Prostate gland (tissue), 2 donors: ENCODE measurements at regions not wholly inside any gene's neighbourhood (a gene's known extent, or its start where the extent isn't known, plus 50 kb on each side); places are given as distances from the start of the nearest gene placed in this dataset.

Source experiments
- POLR2A ChIP-seq: fragments of 450-650 bp; IDR thresholded peaks from one replicate; pipeline ENCODE4 v1.6.1; 2016; ENCODE audit warnings: antibody characterized with exemption, mild to moderate bottlenecking
- POLR2AphosphoS5 ChIP-seq: sonication (generic); formaldehyde crosslinking; IDR thresholded peaks from one replicate; pipeline ENCODE4 v1.6.1; 2017; ENCODE audit warnings: antibody characterized with exemption
- TF ChIP-seq, protein P1 (sequence below), 4 experiments: fragments of 200-600 bp in 2 of 4; fragments of 450-650 bp in 2 of 4; sonication (generic) in 2 of 4; IDR thresholded peaks; 1 replicate in 3 of 4; 2 replicates in 1 of 4; pipeline ENCODE4 v1.5.1; 2016 to 2019; ENCODE audit warnings: antibody characterized with exemption in 4 of 4, mild to moderate bottlenecking in 2 of 4, moderate library complexity in 2 of 4

DNA sequence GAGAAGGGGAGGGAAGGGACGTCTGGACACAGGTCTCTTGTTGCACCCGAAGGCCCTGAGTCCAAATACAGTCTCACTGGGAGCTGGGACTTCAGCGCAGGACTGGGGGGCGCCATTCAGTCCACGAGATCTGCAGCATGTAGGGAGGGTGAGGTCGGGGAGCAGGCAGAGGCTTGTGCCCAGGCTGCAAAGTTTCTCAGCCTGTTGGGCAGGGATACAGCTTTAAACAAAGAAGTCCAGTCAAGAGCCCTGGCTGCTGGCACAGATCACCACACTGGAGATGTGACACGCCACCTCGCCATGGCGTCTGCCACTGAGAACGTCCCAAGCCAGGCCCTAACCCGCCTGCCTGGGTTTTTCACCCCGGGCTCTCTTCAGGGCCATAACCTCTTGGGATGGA lies 256.6 kb downstream of the DLL1 start:
- TF ChIP-seq, protein P1, sequence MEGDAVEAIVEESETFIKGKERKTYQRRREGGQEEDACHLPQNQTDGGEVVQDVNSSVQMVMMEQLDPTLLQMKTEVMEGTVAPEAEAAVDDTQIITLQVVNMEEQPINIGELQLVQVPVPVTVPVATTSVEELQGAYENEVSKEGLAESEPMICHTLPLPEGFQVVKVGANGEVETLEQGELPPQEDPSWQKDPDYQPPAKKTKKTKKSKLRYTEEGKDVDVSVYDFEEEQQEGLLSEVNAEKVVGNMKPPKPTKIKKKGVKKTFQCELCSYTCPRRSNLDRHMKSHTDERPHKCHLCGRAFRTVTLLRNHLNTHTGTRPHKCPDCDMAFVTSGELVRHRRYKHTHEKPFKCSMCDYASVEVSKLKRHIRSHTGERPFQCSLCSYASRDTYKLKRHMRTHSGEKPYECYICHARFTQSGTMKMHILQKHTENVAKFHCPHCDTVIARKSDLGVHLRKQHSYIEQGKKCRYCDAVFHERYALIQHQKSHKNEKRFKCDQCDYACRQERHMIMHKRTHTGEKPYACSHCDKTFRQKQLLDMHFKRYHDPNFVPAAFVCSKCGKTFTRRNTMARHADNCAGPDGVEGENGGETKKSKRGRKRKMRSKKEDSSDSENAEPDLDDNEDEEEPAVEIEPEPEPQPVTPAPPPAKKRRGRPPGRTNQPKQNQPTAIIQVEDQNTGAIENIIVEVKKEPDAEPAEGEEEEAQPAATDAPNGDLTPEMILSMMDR (IDR thresholded peaks at IDR 0.05), result no peak
- TF ChIP-seq POLR2A, result no peak
- TF ChIP-seq POLR2AphosphoS5, result no peak
